Ovary (tissue), 7 donors: ENCODE measurements at regions not wholly inside any gene's neighbourhood (a gene's known extent, or its start where the extent isn't known, plus 50 kb on each side); places are given as distances from the start of the nearest gene placed in this dataset.

Experiments used
- DNase-seq, 5 donors: peaks; one replicate each; pipeline ENCODE4 v3.0.0-alpha.2; 2019 to 2020
- H3K27ac ChIP-seq, 2 donors: fragments of 200-600 bp; one replicate each; pipeline versions ENCODE4 v1.5.1 to v1.8.0; 2019 to 2022
- H3K27me3 ChIP-seq: fragments of 200-600 bp; one replicate; pipeline ENCODE4 v1.8.0; 2022
- H3K36me3 ChIP-seq: fragments of 200-600 bp; sonication (generic); one replicate; pipeline ENCODE4 v1.5.1; 2019
- H3K4me1 ChIP-seq: one replicate; pipeline ENCODE4 v1.8.1; 2013; ENCODE audit warnings: mild to moderate bottlenecking, moderate library complexity; ENCODE audit not compliant: insufficient read depth
- H3K4me3 ChIP-seq: fragments of 200-600 bp; sonication (generic); one replicate; pipeline ENCODE4 v1.5.1; 2017
- H3K9me3 ChIP-seq, 2 donors: fragments of 200-600 bp in 1 of 2; sonication (generic) in 1 of 2; one replicate each; pipeline versions ENCODE4 v1.5.1 to v1.8.1; 2013 to 2019; ENCODE audit warnings: mild to moderate bottlenecking in 1 of 2, moderate library complexity in 1 of 2
- CTCF ChIP-seq, 3 donors: fragments of 450-650 bp in 2 of 3; fragments of 200-600 bp in 1 of 3; IDR thresholded peaks; one replicate each; pipeline versions ENCODE4 v1.5.1 to v1.8.0; 2016 to 2022; ENCODE audit warnings: antibody characterized with exemption in 3 of 3, mild to moderate bottlenecking in 1 of 3
- EP300 ChIP-seq: sonication (generic); formaldehyde crosslinking; IDR thresholded peaks from one replicate; pipeline ENCODE4 v1.6.1; 2017; ENCODE audit warnings: antibody characterized with exemption
- POLR2A ChIP-seq: fragments of 450-650 bp; IDR thresholded peaks from one replicate; pipeline ENCODE4 v1.6.1; 2017; ENCODE audit warnings: antibody characterized with exemption, mild to moderate bottlenecking, moderate library complexity
- WGBS, 3 donors: extraction: QIAGEN DNeasy Blood & Tissue Kit in 1 of 3; methylation state at CpG; one replicate each; pipeline versions ENCODE4 v1.1.5 to v1.1.7; 2013 to 2017; 5-methylcytosine and 5-hydroxymethylcytosine counted together
- intact Hi-C, 4 donors: fragments of 100-400 bp; cut with DNase I; formaldehyde crosslinking; loops; one replicate each; pipeline versions ENCODE4 v1.11.0 to v1.15.1; 2022 to 2023
- donor health status: DM: no; HTN: no; CAD: no; lungs with moderate emphysema.
- donor health status: DM: no; HTN: no; CAD: no.
- donor health status: Bipolar disorder and iron deficiency.
- donor health status: DM: no; HTN: no; CAD: no.
- donor health status: DM: yes; HTN: yes; CAD: no.

DNA sequence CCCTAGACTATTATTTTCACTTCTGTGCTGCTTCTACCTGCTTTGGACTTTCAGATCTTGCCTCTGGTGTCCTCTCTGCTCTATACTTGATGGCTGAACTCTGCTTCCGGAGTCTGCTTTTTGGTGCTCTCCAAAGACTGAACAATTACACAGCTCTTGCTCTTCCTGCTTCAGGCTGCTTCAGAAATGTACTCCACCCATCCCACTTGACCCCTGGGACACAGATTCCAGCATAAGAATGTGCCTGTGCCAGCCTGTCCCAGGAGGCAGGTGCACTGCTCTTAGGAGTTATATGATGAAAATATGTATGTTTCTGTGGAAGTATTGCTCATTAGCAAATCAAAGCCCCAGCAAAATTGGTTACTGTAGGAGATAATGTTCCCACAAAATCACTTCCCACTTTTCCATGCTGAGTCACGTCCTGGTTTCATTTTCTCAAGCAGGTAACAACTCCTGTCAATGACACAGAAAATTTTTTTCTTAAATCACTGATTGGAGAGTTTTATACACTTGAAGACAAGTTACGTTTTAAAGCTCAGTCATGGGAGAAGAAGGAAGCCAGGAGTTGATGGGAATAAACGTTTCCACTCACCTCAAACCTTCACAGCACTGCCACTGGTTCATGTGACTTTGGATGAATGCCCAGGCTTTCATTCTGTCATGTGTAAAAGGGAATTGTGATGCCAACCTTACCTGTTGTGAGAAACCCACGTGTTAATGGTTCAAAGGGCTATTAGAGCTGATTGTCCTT, 239.4 kb upstream of the ZPLD1 start:
- WGBS, 3 donors: 66 to 71% (median 70%) methylated on average over 5 of the region's 5 CpGs
- intact Hi-C loops: no loop called here
- TF ChIP-seq CTCF (IDR thresholded peaks at IDR 0.05) (no peak), EP300 (no peak), POLR2A (no peak)
- H3K4me3 ChIP-seq: no peak overlapping the region
- H3K27me3 ChIP-seq: no peaks in the 10 kb centered on the region
- no peak overlapping the region for H3K27ac ChIP-seq
- H3K4me1 ChIP-seq: peaks cover 4% of the 10 kb centered on the region
- no peaks in the 10 kb centered on the region for H3K36me3 ChIP-seq
- no peaks in the 10 kb centered on the region for H3K9me3 ChIP-seq
- no peak for DNase-seq

DNA sequence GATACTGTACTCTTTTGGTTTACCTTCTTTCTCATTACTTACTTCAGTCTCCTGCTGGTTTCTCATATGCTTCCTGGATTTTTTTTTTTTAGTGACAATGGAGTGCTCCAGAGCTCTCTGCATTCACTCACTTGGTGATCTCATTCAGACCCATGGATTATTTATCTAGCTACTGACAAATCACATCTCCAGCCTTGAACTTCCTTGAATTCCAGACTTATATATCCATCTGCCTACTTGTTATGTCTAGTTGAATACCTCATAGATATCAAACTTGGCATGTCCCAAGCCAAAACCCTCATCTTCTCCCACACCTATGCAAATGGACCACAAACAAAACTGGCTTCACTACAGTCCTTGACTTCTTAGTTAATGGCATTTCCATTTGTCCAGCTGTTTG, 234.7 kb upstream of the ZPLD1 start:
- Histone ChIP-seq H3K4me1 (no peaks in the 10 kb centered on the region), H3K27me3 (no peaks in the 10 kb centered on the region), H3K27ac (no peak overlapping the region), H3K4me3 (no peak overlapping the region), H3K9me3 (no peaks in the 10 kb centered on the region), H3K36me3 (no peaks in the 10 kb centered on the region)
- intact Hi-C loops: no loop called here
- TF ChIP-seq POLR2A (no peak), EP300 (no peak), CTCF (IDR thresholded peaks at IDR 0.05) (no peak)
- no peak for DNase-seq

DNA sequence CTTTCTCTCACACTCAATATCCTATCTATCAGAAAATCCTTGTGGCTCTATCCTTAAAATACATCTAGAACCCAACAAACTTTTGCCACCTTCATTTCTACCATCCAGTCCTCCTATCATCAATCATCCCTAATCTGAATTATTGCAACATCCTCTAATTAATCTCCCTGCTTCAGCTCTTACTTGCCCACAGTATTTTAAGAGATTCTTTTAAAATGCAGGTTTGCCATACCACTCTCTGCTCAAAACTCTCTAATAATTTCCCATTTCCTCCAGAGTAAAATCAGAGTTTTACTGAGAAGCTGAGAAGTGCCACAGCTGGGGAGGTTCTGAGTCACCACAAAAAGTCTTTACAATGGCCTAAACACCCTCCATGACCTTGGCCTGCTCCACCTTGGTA, 234.3 kb upstream of the ZPLD1 start:
- H3K4me3 ChIP-seq: no peak overlapping the region
- intact Hi-C loops: no loop called here
- no peak for DNase-seq
- H3K36me3 ChIP-seq: no peaks in the 10 kb centered on the region
- TF ChIP-seq POLR2A (no peak), CTCF (IDR thresholded peaks at IDR 0.05) (no peak), EP300 (no peak)
- no peaks in the 10 kb centered on the region for H3K9me3 ChIP-seq
- H3K27ac ChIP-seq: no peak overlapping the region
- H3K27me3 ChIP-seq: no peaks in the 10 kb centered on the region
- no peaks in the 10 kb centered on the region for H3K4me1 ChIP-seq

GRCh38 chr3:102205647-102206046, 229.2 kb upstream of the ZPLD1 start:
- no peak for TF ChIP-seq EP300
- TF ChIP-seq CTCF (IDR thresholded peaks at IDR 0.05): no peak
- no peak for TF ChIP-seq POLR2A
- Histone ChIP-seq H3K27ac (no peak overlapping the region), H3K36me3 (no peaks in the 10 kb centered on the region), H3K4me3 (no peak overlapping the region), H3K9me3 (no peaks in the 10 kb centered on the region), H3K27me3 (no peaks in the 10 kb centered on the region), H3K4me1 (no peaks in the 10 kb centered on the region)
- WGBS, 3 donors: 93 to 100% (median 100%) methylated on average over 1 of the region's 1 CpG
- no peak for DNase-seq
- intact Hi-C loops: no loop called here
